H7 (cell line): ENCODE measurements at regions not wholly inside any gene's neighbourhood (a gene's known extent, or its start where the extent isn't known, plus 50 kb on each side); places are given as distances from the start of the nearest gene placed in this dataset.

Experiments used
- DNase-seq: peaks from one replicate; pipeline ENCODE4 v3.0.0; 2012
- H3K27me3 ChIP-seq: 2 replicates; pipeline ENCODE4 v1.6.0; 2011; ENCODE audit warnings: mild to moderate bottlenecking, low read length; ENCODE audit not compliant: control insufficient read depth, insufficient read depth
- H3K36me3 ChIP-seq: replicated peaks from 2 replicates; pipeline ENCODE4 v1.5.1; 2011; ENCODE audit warnings: low read length; ENCODE audit not compliant: control insufficient read depth, insufficient read depth
- H3K4me3 ChIP-seq: 2 replicates; pipeline ENCODE4 v1.5.1; 2011; ENCODE audit warnings: low read depth, mild to moderate bottlenecking, control low read depth, low read length, moderate library complexity; ENCODE audit not compliant: insufficient read depth

- no peak for DNase-seq
- Histone ChIP-seq H3K4me3 (no peak overlapping the region), H3K36me3 (no peaks in the 10 kb centered on the region), H3K27me3 (no peaks in the 10 kb centered on the region)
Observed at GRCh38 chr18:22467760-22468553, 50.2 kb upstream of the CTAGE1 start.

GRCh38 chr18:22468554-22468891 is 50.8 kb upstream of the CTAGE1 start:
- H3K4me3 ChIP-seq = no peak overlapping the region
- H3K36me3 ChIP-seq = no peaks in the 10 kb centered on the region
- DNase-seq = no peak
- no peaks in the 10 kb centered on the region for H3K27me3 ChIP-seq

DNA sequence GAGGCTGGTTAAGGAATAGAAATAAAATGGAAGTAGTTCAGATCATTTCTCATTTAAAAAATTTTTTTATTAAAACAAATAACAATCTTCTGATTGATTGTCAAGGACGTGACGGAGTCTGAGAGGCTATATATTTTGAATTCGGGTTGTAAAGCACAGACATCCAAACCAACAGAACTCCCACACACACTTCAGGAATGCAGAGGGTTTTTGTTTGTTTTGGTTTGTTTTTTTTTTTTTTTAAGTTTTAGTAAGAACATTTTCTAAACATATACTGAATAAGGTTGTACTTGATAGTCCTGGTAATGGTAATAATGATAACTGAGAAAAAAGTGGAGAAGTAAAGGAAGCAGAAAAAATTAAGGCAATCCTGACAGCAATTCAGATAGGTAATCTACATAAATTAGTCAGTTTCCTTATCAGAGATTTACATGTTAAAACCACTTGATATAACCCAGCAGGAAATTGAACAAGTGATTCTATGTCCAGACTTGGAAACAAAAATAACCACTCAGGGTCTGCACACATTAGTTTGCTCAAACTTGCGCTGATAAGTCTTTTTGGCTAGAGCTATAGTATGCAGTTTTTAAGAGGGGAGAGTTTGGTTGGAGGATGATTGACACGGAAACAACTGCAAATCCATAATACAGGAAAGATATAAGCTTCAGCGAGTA is 51.5 kb upstream of the CTAGE1 start:
- no peak for DNase-seq
- no peaks in the 10 kb centered on the region for H3K36me3 ChIP-seq
- no peaks in the 10 kb centered on the region for H3K27me3 ChIP-seq
- no peak overlapping the region for H3K4me3 ChIP-seq

DNA sequence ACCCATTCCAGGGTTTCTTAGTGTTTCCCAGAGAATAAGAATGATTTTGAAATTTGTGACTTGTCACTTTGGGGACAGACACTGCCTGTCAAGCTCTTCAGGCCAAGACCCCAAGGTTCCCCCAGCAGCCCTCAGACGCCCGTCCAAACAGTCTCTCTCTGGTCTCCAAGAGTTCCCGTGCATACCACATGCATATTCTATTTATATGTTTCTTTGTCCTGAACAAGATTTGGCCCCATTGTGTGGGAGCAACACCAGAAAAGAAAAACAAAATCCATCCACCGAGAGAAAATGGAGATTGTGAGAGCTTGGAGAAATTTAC is 52.2 kb upstream of the CTAGE1 start:
- Histone ChIP-seq H3K27me3 (no peaks in the 10 kb centered on the region), H3K36me3 (no peaks in the 10 kb centered on the region), H3K4me3 (no peak overlapping the region)
- DNase-seq = no peak

DNA sequence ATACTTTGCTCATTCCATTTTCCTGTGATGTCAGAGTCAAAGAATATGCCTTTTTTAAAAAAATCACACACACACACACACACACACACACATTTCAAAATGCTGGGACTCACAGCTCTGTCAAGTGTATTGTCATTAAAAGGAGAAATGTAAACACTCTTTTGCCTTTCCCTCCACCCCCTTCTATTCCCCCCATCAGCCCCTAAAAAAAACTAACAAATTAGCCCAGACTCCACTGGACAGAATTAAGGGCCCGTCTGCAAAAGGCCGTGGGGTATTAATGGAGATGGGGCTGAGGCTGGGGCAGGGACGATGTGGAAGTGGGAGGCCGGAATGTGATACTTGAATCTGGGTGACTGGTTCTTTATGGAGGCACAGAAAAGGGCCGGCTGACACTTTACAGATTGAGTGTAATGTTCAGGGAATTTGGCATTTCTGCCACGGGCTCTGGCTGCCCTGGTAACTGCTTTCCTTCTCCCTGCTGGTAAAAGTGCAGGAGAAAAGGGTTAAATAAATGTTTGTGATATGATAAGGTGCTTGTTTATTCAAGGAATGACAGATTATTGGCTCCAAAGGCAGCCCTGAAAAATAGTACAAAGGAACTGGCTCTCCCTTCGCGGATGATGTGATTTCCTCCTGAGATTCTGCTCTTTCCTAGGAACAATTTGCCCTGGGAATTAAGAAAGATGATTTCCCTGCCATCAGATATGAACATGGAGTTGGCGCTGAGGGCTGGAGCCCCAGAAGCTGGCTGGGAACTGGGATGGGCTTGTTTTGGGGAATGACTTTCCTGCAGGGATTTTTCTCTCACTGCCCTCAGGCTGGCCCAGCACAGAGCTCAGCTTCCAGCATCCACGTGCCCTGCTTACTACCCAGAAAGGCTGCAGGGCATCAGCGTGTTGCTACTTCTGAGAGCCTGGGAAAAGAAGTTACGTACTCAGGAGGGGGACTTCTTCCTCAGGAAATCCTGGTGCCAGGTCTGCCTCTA is 52.8 kb upstream of the CTAGE1 start:
- H3K27me3 ChIP-seq = no peaks in the 10 kb centered on the region
- H3K4me3 ChIP-seq = no peak overlapping the region
- DNase-seq = no peak
- H3K36me3 ChIP-seq = no peaks in the 10 kb centered on the region

- Histone ChIP-seq H3K36me3 (no peaks in the 10 kb centered on the region), H3K27me3 (no peaks in the 10 kb centered on the region), H3K4me3 (no peak overlapping the region)
- no peak for DNase-seq
Observed at GRCh38 chr18:22471546-22472131, 53.9 kb upstream of the CTAGE1 start.

DNA sequence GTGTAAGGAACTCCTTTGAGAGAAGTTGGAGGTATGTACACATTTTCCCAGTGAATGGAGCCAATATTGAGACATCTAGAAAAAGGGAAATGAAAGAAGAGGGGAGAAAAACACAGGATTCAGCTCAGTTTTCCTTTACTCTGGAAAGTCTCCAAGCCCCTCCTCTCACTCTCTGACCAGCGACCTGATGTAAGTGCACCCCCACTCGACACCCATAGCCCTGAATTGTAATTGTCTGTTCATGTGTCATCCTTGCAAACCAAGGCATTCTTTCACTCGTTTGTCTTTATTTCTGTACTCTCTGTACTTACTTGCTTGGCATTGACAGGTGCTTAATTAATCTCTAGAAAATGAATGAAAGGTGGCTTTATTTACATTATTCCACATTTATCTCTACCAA is 55.7 kb upstream of the CTAGE1 start:
- no peak for DNase-seq
- no peaks in the 10 kb centered on the region for H3K36me3 ChIP-seq
- H3K27me3 ChIP-seq = no peaks in the 10 kb centered on the region
- no peak overlapping the region for H3K4me3 ChIP-seq

DNA sequence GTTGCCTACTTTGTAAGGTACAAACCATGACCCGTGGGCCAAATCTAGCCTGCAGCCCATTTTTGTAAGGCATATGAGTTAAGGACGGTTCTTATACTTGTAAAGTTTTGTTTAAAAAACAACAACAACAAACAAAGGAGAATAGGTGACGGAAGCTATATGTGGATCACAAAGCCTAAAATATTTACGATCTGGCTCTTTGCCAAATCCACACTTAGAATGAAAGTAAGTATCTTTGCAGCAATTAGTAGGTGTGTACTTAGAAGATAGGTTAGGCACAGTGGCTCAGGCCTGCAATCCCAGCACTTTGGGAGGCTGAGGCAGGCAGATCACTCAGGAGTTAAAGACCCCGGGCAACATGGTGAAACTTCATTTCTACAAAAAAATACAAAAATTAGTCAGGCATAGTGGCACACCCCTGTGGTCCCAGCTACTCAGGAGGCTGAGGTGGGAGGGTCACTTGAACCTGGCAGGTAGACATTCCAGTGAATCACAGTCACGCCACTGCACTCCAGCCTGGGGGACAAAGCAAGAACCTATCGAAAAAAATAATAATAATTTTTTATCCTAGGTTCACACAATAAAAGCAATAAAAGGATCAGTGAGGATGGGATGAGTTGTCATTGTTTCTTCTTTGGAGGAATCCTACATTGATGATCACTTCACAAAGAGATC is 57.8 kb upstream of the CTAGE1 start:
- no peak overlapping the region for H3K4me3 ChIP-seq
- H3K36me3 ChIP-seq = no peaks in the 10 kb centered on the region
- DNase-seq = no peak
- no peaks in the 10 kb centered on the region for H3K27me3 ChIP-seq

GRCh38 chr18:22477222-22477621 is 59.5 kb upstream of the CTAGE1 start:
- no peak for DNase-seq
- no peak overlapping the region for H3K4me3 ChIP-seq

DNA sequence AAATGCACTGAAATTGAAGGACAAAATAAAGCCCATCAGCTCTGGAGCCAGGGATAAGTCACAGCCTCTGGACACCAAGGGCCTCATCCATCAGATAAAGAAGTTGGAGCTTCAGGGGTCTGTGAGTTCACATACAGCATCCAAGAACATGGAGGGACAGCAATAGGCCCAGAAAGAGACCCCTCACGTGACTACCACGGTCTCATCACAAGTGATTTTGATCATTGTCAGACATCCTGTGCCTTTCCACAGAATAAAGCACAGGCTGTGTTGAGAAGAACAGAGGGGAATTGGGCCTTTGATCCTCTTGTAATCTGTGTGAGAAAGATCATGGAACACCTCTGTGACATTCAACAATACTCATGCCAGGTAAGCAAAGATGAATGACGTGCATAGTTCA is 65.2 kb upstream of the CTAGE1 start:
- Histone ChIP-seq H3K27me3 (no peaks in the 10 kb centered on the region), H3K4me3 (no peak overlapping the region), H3K36me3 (no peaks in the 10 kb centered on the region)
- no peak for DNase-seq

More at GRCh38 chr18:22477222-22477621, 59.5 kb upstream of the CTAGE1 start:
- Histone ChIP-seq H3K36me3 (no peaks in the 10 kb centered on the region), H3K27me3 (no peaks in the 10 kb centered on the region)

DNA sequence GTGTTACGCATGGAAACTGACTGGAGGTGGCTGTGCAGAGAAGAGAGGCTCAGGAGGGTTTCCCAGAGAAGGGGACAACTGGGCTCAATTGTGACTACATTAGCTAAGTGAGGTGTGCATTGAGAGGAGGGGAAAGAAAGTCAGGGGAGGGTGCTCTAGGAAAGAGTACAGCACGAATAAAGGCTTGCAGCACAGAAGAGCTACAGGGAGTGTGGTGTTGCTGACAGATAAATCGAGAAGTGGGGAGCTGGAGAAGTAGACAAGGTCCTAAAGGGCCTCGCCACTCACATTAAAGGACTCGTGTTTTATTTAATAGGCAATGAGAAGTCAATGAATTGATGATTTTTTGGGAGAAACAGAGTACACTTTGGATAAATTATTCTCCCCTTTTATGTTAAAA is 65.7 kb upstream of the CTAGE1 start:
- no peaks in the 10 kb centered on the region for H3K27me3 ChIP-seq
- H3K4me3 ChIP-seq = no peak overlapping the region
- no peak for DNase-seq
- no peaks in the 10 kb centered on the region for H3K36me3 ChIP-seq

DNA sequence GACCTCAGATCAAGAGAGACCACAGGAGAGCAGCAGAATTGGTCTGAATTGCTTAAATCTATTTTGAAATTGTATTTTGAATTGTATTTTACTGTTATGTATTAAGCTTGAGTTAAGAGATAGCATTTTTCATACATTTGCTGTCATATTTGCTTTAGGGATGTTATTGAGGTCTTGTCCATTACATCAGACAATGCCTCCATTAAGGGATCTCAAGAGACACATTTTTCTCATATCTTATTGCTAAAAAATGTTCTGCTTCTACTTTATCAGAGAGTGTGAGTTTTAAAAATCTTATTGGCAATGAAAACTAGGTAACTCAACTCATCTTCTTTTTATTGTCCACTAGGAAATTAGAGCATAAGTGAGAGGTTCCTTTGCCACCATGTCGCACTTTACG is 66.8 kb upstream of the CTAGE1 start:
- H3K4me3 ChIP-seq = no peak overlapping the region
- no peaks in the 10 kb centered on the region for H3K27me3 ChIP-seq
- DNase-seq = no peak
- no peaks in the 10 kb centered on the region for H3K36me3 ChIP-seq

DNA sequence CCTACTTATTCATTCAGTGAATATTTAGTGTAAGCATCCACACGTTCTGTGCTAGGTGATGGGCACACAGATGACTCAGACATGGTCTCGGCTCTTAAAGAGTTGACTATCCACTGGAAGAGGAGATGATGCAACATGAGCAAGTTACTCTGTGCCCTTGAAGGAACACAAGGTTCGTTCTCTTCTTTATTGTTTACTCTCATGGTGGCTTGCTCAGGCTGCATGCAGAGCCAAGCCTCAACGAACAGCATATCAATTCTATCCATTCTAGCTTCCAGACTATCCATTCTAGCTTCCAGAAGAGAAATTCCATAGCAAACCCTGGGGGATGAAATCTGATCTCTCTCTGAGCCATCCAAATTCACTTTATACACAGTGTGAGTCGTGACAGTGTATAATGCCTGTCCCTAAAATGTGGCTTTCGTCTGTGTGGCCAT is 68.1 kb upstream of the CTAGE1 start:
- no peak for DNase-seq
- Histone ChIP-seq H3K36me3 (no peaks in the 10 kb centered on the region), H3K4me3 (no peak overlapping the region), H3K27me3 (no peaks in the 10 kb centered on the region)

DNA sequence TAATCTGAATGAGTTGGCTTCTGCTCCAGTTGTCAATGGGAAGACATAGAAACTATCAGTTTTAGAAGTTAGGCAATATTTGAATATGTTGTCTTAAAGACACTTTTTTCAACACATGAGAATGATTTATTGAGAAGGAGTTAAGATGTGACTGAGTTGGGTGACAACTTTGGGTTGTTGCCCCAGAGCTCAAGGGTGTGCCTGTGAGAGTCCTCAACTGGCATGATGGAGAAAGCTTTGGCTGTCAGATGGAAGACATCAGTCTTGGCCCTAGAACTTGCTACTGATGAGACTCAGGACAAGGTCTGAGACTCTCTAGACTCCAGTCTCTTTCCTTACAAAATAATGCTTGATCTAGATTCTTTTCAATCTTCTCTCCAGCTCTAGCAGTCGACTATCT is 69.0 kb upstream of the CTAGE1 start:
- no peak overlapping the region for H3K4me3 ChIP-seq
- no peaks in the 10 kb centered on the region for H3K27me3 ChIP-seq
- H3K36me3 ChIP-seq = no peaks in the 10 kb centered on the region
- DNase-seq = no peak
